HepG2 (cell line): ENCODE measurements at regions not wholly inside any gene's neighbourhood (a gene's known extent, or its start where the extent isn't known, plus 50 kb on each side); places are given as distances from the start of the nearest gene placed in this dataset.

Experiments used
- ATAC-seq: fragments of 200-7000 bp; cut with Tn5 transposase; 3 replicates; pipeline ENCODE4 v1.9.1; 2020; ENCODE audit warnings: mild to moderate bottlenecking, moderate library complexity
- BruUV-seq: library from RNA; stranded (reverse); fragments of 400-500 nt; replicated peaks from 2 replicates; lab custom pipeline; 2021; lab: Mats Ljungman, UMichigan
- CTCF ChIA-PET: fragments of 300-600 bp; formaldehyde crosslinking; extraction: SDS; loops from one replicate; lab custom pipeline; 2021; ENCODE audit warnings: low total read pairs, inconsistent platforms, low intra/inter-chr PET ratio; lab: Yijun Ruan, JAX
- POLR2A ChIA-PET: fragments of 350-600 bp; sonication (Branson Sonifier 250); formaldehyde crosslinking; loops from one replicate; lab custom pipeline; 2020; ENCODE audit warnings: antibody characterized with exemption, inconsistent platforms; lab: Yijun Ruan, JAX
- DNase-seq: peaks from one replicate; pipeline ENCODE4 v3.0.0-alpha.2; 2015; ENCODE audit warnings: low spot score
- FAIRE-seq: peaks from 3 replicates; lab custom pipeline; 2011; peaks lifted over from hg19 to GRCh38; lab: Jason Lieb, UNC
- H2AFZ ChIP-seq: one replicate; pipeline ENCODE4 v1.6.1; 2011; ENCODE audit warnings: low read length, inconsistent platforms
- H3K27ac ChIP-seq: fragments of 300-600 bp; 3 replicates; pipeline ENCODE4 v1.8.0; 2011; ENCODE audit warnings: mixed run types, mild to moderate bottlenecking, mixed read lengths, low read length, inconsistent platforms; ENCODE audit not compliant: insufficient read depth; ENCODE audit errors: extremely low read length
- H3K27me3 ChIP-seq, 2 experiments: fragments of 200-600 bp in 1 of 2; 2 replicates in 1 of 2; 3 replicates in 1 of 2; pipeline versions ENCODE4 v1.6.0 to v1.8.0; 2011; ENCODE audit warnings: low read length in 2 of 2, mild to moderate bottlenecking in 2 of 2, moderate library complexity in 2 of 2, inconsistent platforms in 1 of 2; ENCODE audit not compliant: insufficient read depth in 2 of 2, control insufficient read depth in 1 of 2
- H3K36me3 ChIP-seq, 2 experiments: fragments of 200-600 bp in 1 of 2; replicated peaks in 1 of 2; 2 replicates in 1 of 2; 3 replicates in 1 of 2; pipeline versions ENCODE4 v1.5.1 to v1.8.0; 2011; ENCODE audit warnings: low read length in 2 of 2, inconsistent platforms in 1 of 2; ENCODE audit not compliant: insufficient read depth in 2 of 2, control insufficient read depth in 1 of 2
- H3K4me1 ChIP-seq: 2 replicates; pipeline ENCODE4 v1.5.1; 2012; ENCODE audit warnings: low read length, inconsistent platforms; ENCODE audit not compliant: insufficient read depth
- H3K4me2 ChIP-seq: 2 replicates; pipeline ENCODE4 v1.6.0; 2011; ENCODE audit warnings: low read depth, low read length, inconsistent platforms
- H3K4me3 ChIP-seq, 3 experiments: fragments of 200-600 bp in 1 of 3; sonication (generic), shearing (Covaris generic) in 1 of 3; replicated peaks in 1 of 3; 2 replicates each; pipeline ENCODE4 v1.5.1; 2011 to 2016; ENCODE audit warnings: low read length in 3 of 3, inconsistent platforms in 2 of 3, low read depth in 2 of 3, mild to moderate bottlenecking in 2 of 3, control low read depth in 1 of 3, mixed read lengths in 1 of 3; ENCODE audit not compliant: insufficient read depth in 1 of 3
- H3K79me2 ChIP-seq: one replicate; pipeline ENCODE4 v1.6.1; 2011; ENCODE audit warnings: low read length, inconsistent platforms; ENCODE audit not compliant: insufficient read depth
- H3K9ac ChIP-seq: 2 replicates; pipeline ENCODE4 v1.6.0; 2011; ENCODE audit warnings: mild to moderate bottlenecking, low read depth, low read length, inconsistent platforms; ENCODE audit not compliant: insufficient read depth
- H3K9me3 ChIP-seq: 2 replicates; pipeline ENCODE4 v1.5.1; 2012; ENCODE audit warnings: mild to moderate bottlenecking, low read length
- H4K20me1 ChIP-seq: 2 replicates; pipeline ENCODE4 v1.6.0; 2011; ENCODE audit warnings: inconsistent platforms, mild to moderate bottlenecking, low read length, moderate library complexity; ENCODE audit not compliant: insufficient read depth
- AKAP8 ChIP-seq: sonication (generic); formaldehyde crosslinking; IDR thresholded peaks from 2 replicates; pipeline ENCODE4 v1.5.1; 2020; ENCODE audit warnings: mild to moderate bottlenecking, missing genetic modification reagents
- BHLHE40 ChIP-seq: IDR thresholded peaks from 2 replicates; pipeline ENCODE4 v1.6.1; 2011; ENCODE audit warnings: low read length, improper control_type of control experiment
- E2F1 ChIP-seq: sonication (generic); formaldehyde crosslinking; IDR thresholded peaks from 2 replicates; pipeline ENCODE4 v1.5.0; 2020; ENCODE audit warnings: missing genetic modification reagents
- FOSL2 ChIP-seq: sonication (generic); formaldehyde crosslinking; IDR thresholded peaks from 2 replicates; pipeline ENCODE4 v1.4.0; 2020; ENCODE audit warnings: missing genetic modification reagents
- FOXJ3 ChIP-seq: sonication (generic); formaldehyde crosslinking; IDR thresholded peaks from 2 replicates; pipeline ENCODE4 v1.4.0; 2020; ENCODE audit warnings: missing genetic modification reagents, mild to moderate bottlenecking, borderline replicate concordance
- HMGA1 ChIP-seq: sonication (generic); formaldehyde crosslinking; conservative IDR thresholded peaks from 2 replicates; pipeline ENCODE4 v1.4.0; 2020; ENCODE audit warnings: missing genetic modification reagents
- JUN ChIP-seq: sonication (generic); formaldehyde crosslinking; IDR thresholded peaks from 2 replicates; pipeline ENCODE4 v1.4.0; 2020; ENCODE audit warnings: mild to moderate bottlenecking, missing genetic modification reagents
- NFIB ChIP-seq: sonication (generic); formaldehyde crosslinking; IDR thresholded peaks from 2 replicates; pipeline ENCODE4 v1.9.0; 2021; ENCODE audit warnings: missing genetic modification reagents, mild to moderate bottlenecking, borderline replicate concordance
- NR2F2 ChIP-seq: IDR thresholded peaks from 2 replicates; pipeline ENCODE4 v1.6.1; 2012; ENCODE audit warnings: low read depth, inconsistent platforms, borderline replicate concordance
- TAF1 ChIP-seq: sonication (generic); formaldehyde crosslinking; IDR thresholded peaks from 2 replicates; pipeline ENCODE4 v1.4.0; 2020; ENCODE audit warnings: missing genetic modification reagents
- TBX3 ChIP-seq: fragments of 450-650 bp; IDR thresholded peaks from 2 replicates; pipeline ENCODE4 v1.6.1; 2017; ENCODE audit warnings: antibody characterized with exemption, mild to moderate bottlenecking, inconsistent platforms, borderline replicate concordance
- ZNF234 ChIP-seq: sonication (generic); formaldehyde crosslinking; conservative IDR thresholded peaks from 2 replicates; pipeline ENCODE4 v1.5.1; 2020; ENCODE audit warnings: mild to moderate bottlenecking, missing genetic modification reagents
- ZNF713 ChIP-seq: sonication (generic); formaldehyde crosslinking; IDR thresholded peaks from 2 replicates; pipeline ENCODE4 v1.4.0; 2020; ENCODE audit warnings: mild to moderate bottlenecking, missing genetic modification reagents
- ZNF776 ChIP-seq: sonication (generic); formaldehyde crosslinking; IDR thresholded peaks from 2 replicates; pipeline ENCODE4 v1.4.0; 2020; ENCODE audit warnings: mild to moderate bottlenecking, missing genetic modification reagents
- ZSCAN12 ChIP-seq: sonication (generic); formaldehyde crosslinking; IDR thresholded peaks from 2 replicates; pipeline ENCODE4 v1.9.0; 2021; ENCODE audit warnings: mild to moderate bottlenecking, missing genetic modification reagents
- in situ Hi-C: cut with HindIII; loops from 2 replicates; pipeline ENCODE4 v1.10.0; 2017; ENCODE audit warnings: low pct_unique_long_range_greater_than_20kb; ENCODE audit not compliant: extremely low pct_ligation_motif_present
- intact Hi-C: fragments of 100-400 bp; cut with micrococcal nuclease; formaldehyde crosslinking; loops from one replicate; pipeline ENCODE4 v1.10.0; 2022; ENCODE audit not compliant: unreplicated experiment
- TF ChIP-seq, protein P1 (sequence below): sonication (generic); formaldehyde crosslinking; IDR thresholded peaks from 2 replicates; pipeline ENCODE4 v1.5.0; 2020; ENCODE audit warnings: mild to moderate bottlenecking, missing genetic modification reagents, moderate library complexity
- TF ChIP-seq, protein P2 (sequence below): sonication (generic); formaldehyde crosslinking; IDR thresholded peaks from 2 replicates; pipeline ENCODE4 v1.4.0; 2020; ENCODE audit warnings: low read depth, mild to moderate bottlenecking, missing genetic modification reagents
- TF ChIP-seq, protein P3 (sequence below): sonication (generic); formaldehyde crosslinking; IDR thresholded peaks from 2 replicates; pipeline ENCODE4 v1.5.1; 2020; ENCODE audit warnings: missing genetic modification reagents, mild to moderate bottlenecking, borderline replicate concordance

- FAIRE-seq, result no peak
- Histone ChIP-seq H3K4me1 (no peaks in the 10 kb centered on the region), H3K27ac (no peak overlapping the region), H3K36me3 (no peaks in the 10 kb centered on the region), H3K9me3 (no peaks in the 10 kb centered on the region), H3K79me2 (no peaks in the 10 kb centered on the region), H2AFZ (no peak overlapping the region), H3K4me3 (no peak overlapping the region), H4K20me1 (no peaks in the 10 kb centered on the region), H3K27me3 (no peaks in the 10 kb centered on the region), H3K4me2 (no peak overlapping the region), H3K9ac (no peak overlapping the region)
- ChIA-PET POLR2A (no interaction called here), CTCF (no interaction called here)
- no TSS peak for BruUV-seq
- no peak for DNase-seq
- in situ Hi-C loops, result no loop called here
- ATAC-seq, result no peak
- intact Hi-C loops, result no loop called here
- TF ChIP-seq E2F1 (CRISPR knock-in tag), result no peak
- TF ChIP-seq AKAP8, result no peak
- no peak for TF ChIP-seq ZSCAN12
- TF ChIP-seq BHLHE40, result no peak
- TF ChIP-seq TBX3, result no peak
- no peak for TF ChIP-seq ZNF776 (CRISPR knock-in tag)
- no peak for TF ChIP-seq NR2F2
- TF ChIP-seq FOSL2 (CRISPR knock-in tag), result no peak
- TF ChIP-seq, protein P1, sequence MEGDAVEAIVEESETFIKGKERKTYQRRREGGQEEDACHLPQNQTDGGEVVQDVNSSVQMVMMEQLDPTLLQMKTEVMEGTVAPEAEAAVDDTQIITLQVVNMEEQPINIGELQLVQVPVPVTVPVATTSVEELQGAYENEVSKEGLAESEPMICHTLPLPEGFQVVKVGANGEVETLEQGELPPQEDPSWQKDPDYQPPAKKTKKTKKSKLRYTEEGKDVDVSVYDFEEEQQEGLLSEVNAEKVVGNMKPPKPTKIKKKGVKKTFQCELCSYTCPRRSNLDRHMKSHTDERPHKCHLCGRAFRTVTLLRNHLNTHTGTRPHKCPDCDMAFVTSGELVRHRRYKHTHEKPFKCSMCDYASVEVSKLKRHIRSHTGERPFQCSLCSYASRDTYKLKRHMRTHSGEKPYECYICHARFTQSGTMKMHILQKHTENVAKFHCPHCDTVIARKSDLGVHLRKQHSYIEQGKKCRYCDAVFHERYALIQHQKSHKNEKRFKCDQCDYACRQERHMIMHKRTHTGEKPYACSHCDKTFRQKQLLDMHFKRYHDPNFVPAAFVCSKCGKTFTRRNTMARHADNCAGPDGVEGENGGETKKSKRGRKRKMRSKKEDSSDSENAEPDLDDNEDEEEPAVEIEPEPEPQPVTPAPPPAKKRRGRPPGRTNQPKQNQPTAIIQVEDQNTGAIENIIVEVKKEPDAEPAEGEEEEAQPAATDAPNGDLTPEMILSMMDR (CRISPR knock-in tag), result no peak
- TF ChIP-seq FOXJ3 (CRISPR knock-in tag), result no peak
- no peak for TF ChIP-seq NFIB (CRISPR knock-in tag)
- no peak for TF ChIP-seq ZNF234 (CRISPR knock-in tag)
- no peak for TF ChIP-seq TAF1
- TF ChIP-seq, protein P2, sequence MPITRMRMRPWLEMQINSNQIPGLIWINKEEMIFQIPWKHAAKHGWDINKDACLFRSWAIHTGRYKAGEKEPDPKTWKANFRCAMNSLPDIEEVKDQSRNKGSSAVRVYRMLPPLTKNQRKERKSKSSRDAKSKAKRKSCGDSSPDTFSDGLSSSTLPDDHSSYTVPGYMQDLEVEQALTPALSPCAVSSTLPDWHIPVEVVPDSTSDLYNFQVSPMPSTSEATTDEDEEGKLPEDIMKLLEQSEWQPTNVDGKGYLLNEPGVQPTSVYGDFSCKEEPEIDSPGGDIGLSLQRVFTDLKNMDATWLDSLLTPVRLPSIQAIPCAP (CRISPR knock-in tag), result no peak
- no peak for TF ChIP-seq JUN
- TF ChIP-seq, protein P3, sequence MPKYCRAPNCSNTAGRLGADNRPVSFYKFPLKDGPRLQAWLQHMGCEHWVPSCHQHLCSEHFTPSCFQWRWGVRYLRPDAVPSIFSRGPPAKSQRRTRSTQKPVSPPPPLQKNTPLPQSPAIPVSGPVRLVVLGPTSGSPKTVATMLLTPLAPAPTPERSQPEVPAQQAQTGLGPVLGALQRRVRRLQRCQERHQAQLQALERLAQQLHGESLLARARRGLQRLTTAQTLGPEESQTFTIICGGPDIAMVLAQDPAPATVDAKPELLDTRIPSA (CRISPR knock-in tag), result no peak
- TF ChIP-seq ZNF713 (CRISPR knock-in tag), result no peak
- no peak for TF ChIP-seq HMGA1 (CRISPR knock-in tag)
- TF ChIP-seq, all 625 proteins: peak for 0
These were observed 364.1 kb downstream of the MAN2A1 start for GRCh38 chr5:110053824-110054223.
